ENCODE measurements at regions not wholly inside any gene's neighbourhood (a gene's known extent, or its start where the extent isn't known, plus 50 kb on each side); places are given as distances from the start of the nearest gene placed in this dataset.

- Histone ChIP-seq H3K18ac (ENCODE audit: low read depth in 1 of 2, low read length in 2 of 2) (peak overlapping the region in 1 of 2 experiments; percentile 89), H2BK120ac (ENCODE audit: low read depth, low read length) (no peak overlapping the region), H3K4me3 (ENCODE audit: insufficient read depth in 1 of 2, low read depth in 1 of 2, low read length in 2 of 2) (no peak overlapping the region), H3K14ac (ENCODE audit: low read length in 2 of 2) (no peak overlapping the region), H4K8ac (ENCODE audit: low read length) (peak overlapping the region; percentile 74), H2BK12ac (ENCODE audit: low read length in 2 of 2) (peak overlapping the region in 1 of 2 experiments; percentile 63), H2BK15ac (ENCODE audit: low read depth, poor library complexity, severe bottlenecking) (no peak overlapping the region), H3K27me3 (ENCODE audit: control insufficient read depth in 1 of 2, insufficient read depth in 1 of 2, low read length in 2 of 2) (no peaks in the 10 kb centered on the region), H3K23ac (ENCODE audit: low read length in 2 of 2) (no peak overlapping the region), H2AK5ac (ENCODE audit: low read length, severe bottlenecking) (no peak overlapping the region), H3K79me1 (replicated peaks; ENCODE audit: low read length, poor library complexity, severe bottlenecking) (no peaks in the 10 kb centered on the region), H2AFZ (ENCODE audit: low read depth, low read length) (no peak overlapping the region), H3K4me1 (ENCODE audit: control insufficient read depth, insufficient read depth, low read depth, low read length) (no peaks in the 10 kb centered on the region), H3K4me2 (ENCODE audit: low read length, poor library complexity, severe bottlenecking) (no peak overlapping the region), H3K9me3 (ENCODE audit: control insufficient read depth, low read length) (no peaks in the 10 kb centered on the region), H3K27ac (ENCODE audit: low read length, poor library complexity, severe bottlenecking) (no peak overlapping the region), H4K91ac (ENCODE audit: low read length) (no peak overlapping the region), H3K4ac (ENCODE audit: low read depth in 1 of 2, low read length in 2 of 2) (no peak overlapping the region), H3K36me3 (ENCODE audit: control insufficient read depth in 1 of 2, insufficient read depth in 2 of 2, low read depth in 1 of 2, low read length in 2 of 2) (no peaks in the 10 kb centered on the region), H3K9ac (ENCODE audit: low read length) (no peak overlapping the region), H2BK5ac (ENCODE audit: low read depth, low read length, poor library complexity, severe bottlenecking) (no peak overlapping the region)
- WGBS = 0% methylated on average over 1 of the region's 2 CpGs
- peak; percentile 61 for DNase-seq
Observed at GRCh38 chr3:30399394-30400181, 206.8 kb upstream of the TGFBR2 start.

DNA sequence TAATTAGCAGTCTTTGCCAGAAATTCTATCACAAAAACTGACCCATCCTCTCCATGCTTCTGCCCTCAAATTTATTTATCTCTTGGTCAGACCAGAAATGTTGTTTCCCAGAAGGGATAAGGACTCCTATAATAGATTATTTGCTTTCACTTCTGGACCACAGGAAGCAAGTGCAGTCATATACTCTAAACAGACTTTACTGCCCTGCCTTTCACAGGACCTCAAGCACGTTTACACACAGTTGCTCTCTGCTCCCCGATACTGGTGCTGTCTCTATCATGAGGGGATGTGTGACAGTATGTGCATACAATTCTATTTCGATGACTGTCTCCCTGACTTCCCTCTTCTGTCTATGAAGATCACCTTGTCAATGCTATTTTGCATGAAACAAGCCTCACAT is 205.5 kb upstream of the TGFBR2 start:
- Histone ChIP-seq H4K8ac (ENCODE audit: low read length) (no peak overlapping the region), H3K14ac (ENCODE audit: low read length in 2 of 2) (no peak overlapping the region), H3K23ac (ENCODE audit: low read length in 2 of 2) (no peak overlapping the region), H3K4ac (ENCODE audit: low read depth in 1 of 2, low read length in 2 of 2) (no peak overlapping the region), H3K36me3 (ENCODE audit: control insufficient read depth in 1 of 2, insufficient read depth in 2 of 2, low read depth in 1 of 2, low read length in 2 of 2) (no peaks in the 10 kb centered on the region), H2BK5ac (ENCODE audit: low read depth, low read length, poor library complexity, severe bottlenecking) (no peak overlapping the region), H3K4me1 (ENCODE audit: control insufficient read depth, insufficient read depth, low read depth, low read length) (no peaks in the 10 kb centered on the region), H3K27me3 (ENCODE audit: control insufficient read depth in 1 of 2, insufficient read depth in 1 of 2, low read length in 2 of 2) (no peaks in the 10 kb centered on the region), H3K79me1 (replicated peaks; ENCODE audit: low read length, poor library complexity, severe bottlenecking) (no peaks in the 10 kb centered on the region), H2AK5ac (ENCODE audit: low read length, severe bottlenecking) (no peak overlapping the region), H3K4me2 (ENCODE audit: low read length, poor library complexity, severe bottlenecking) (no peak overlapping the region), H2BK15ac (ENCODE audit: low read depth, poor library complexity, severe bottlenecking) (no peak overlapping the region), H2BK120ac (ENCODE audit: low read depth, low read length) (no peak overlapping the region), H2AFZ (ENCODE audit: low read depth, low read length) (no peak overlapping the region), H3K27ac (ENCODE audit: low read length, poor library complexity, severe bottlenecking) (no peak overlapping the region), H3K9me3 (ENCODE audit: control insufficient read depth, low read length) (no peaks in the 10 kb centered on the region), H2BK12ac (ENCODE audit: low read length in 2 of 2) (no peak overlapping the region), H4K91ac (ENCODE audit: low read length) (no peak overlapping the region), H3K4me3 (ENCODE audit: insufficient read depth in 1 of 2, low read depth in 1 of 2, low read length in 2 of 2) (no peak overlapping the region), H3K9ac (ENCODE audit: low read length) (no peak overlapping the region), H3K18ac (ENCODE audit: low read depth in 1 of 2, low read length in 2 of 2) (no peak overlapping the region)
- WGBS = 0% methylated on average over 1 of the region's 3 CpGs
- DNase-seq = peak; percentile 81

DNA sequence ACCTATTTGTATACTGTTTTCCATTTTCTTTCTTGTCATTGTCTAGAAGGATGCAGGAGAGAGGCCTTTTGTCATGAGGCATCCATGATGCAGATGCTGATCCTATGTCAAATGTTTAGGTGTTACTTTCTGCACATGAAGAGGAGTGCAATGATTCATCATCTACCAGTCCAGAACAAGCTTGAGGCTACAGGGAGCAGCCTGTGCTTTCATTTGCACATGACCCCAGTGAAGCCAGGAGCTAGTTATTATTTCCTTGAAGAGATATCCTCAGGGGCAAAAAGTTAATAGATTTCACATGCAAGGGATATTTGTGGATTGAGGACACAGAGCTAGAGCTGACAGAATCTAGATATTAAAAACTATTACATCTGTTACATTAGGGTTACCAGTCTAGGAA is 204.4 kb upstream of the TGFBR2 start:
- Histone ChIP-seq H2BK15ac (ENCODE audit: low read depth, poor library complexity, severe bottlenecking) (no peak overlapping the region), H2BK120ac (ENCODE audit: low read depth, low read length) (no peak overlapping the region), H3K14ac (ENCODE audit: low read length in 2 of 2) (no peak overlapping the region), H4K91ac (ENCODE audit: low read length) (no peak overlapping the region), H3K27me3 (ENCODE audit: control insufficient read depth in 1 of 2, insufficient read depth in 1 of 2, low read length in 2 of 2) (no peaks in the 10 kb centered on the region), H3K9me3 (ENCODE audit: control insufficient read depth, low read length) (no peaks in the 10 kb centered on the region), H3K4me1 (ENCODE audit: control insufficient read depth, insufficient read depth, low read depth, low read length) (no peaks in the 10 kb centered on the region), H3K4me3 (ENCODE audit: insufficient read depth in 1 of 2, low read depth in 1 of 2, low read length in 2 of 2) (no peak overlapping the region), H2BK5ac (ENCODE audit: low read depth, low read length, poor library complexity, severe bottlenecking) (no peak overlapping the region), H2AK5ac (ENCODE audit: low read length, severe bottlenecking) (no peak overlapping the region), H2BK12ac (ENCODE audit: low read length in 2 of 2) (no peak overlapping the region), H4K8ac (ENCODE audit: low read length) (no peak overlapping the region), H3K27ac (ENCODE audit: low read length, poor library complexity, severe bottlenecking) (no peak overlapping the region), H3K23ac (ENCODE audit: low read length in 2 of 2) (no peak overlapping the region), H3K36me3 (ENCODE audit: control insufficient read depth in 1 of 2, insufficient read depth in 2 of 2, low read depth in 1 of 2, low read length in 2 of 2) (no peaks in the 10 kb centered on the region), H3K79me1 (replicated peaks; ENCODE audit: low read length, poor library complexity, severe bottlenecking) (no peaks in the 10 kb centered on the region), H3K4me2 (ENCODE audit: low read length, poor library complexity, severe bottlenecking) (no peak overlapping the region), H2AFZ (ENCODE audit: low read depth, low read length) (no peak overlapping the region), H3K4ac (ENCODE audit: low read depth in 1 of 2, low read length in 2 of 2) (no peak overlapping the region), H3K9ac (ENCODE audit: low read length) (peak overlapping the region; percentile 43), H3K18ac (ENCODE audit: low read depth in 1 of 2, low read length in 2 of 2) (peak overlapping the region in 1 of 2 experiments; percentile 14)
- peak; percentile 55 for DNase-seq

DNA sequence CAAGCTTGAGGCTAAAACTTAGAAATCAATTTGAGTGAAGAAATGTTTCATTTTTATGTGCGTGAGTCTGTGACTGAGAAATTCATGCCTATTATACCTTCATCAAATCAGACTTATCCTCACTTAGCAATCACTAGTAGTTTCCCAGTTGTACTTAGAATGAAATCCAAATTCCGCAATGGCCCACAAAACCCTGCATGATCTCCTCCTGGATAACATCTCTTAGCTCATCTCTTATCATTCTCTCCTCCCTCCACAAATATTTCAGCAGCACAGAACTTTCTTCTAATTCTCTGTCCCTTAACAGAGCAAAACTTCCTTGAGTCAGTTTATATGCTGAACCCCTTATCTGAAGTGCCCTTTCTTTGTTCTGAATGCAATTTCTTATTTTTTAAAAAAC is 198.8 kb upstream of the TGFBR2 start:
- H3K36me3 ChIP-seq (ENCODE audit: control insufficient read depth in 1 of 2, insufficient read depth in 2 of 2, low read depth in 1 of 2, low read length in 2 of 2) = no peaks in the 10 kb centered on the region
- H3K23ac ChIP-seq (ENCODE audit: low read length in 2 of 2) = no peak overlapping the region
- no peak overlapping the region for H3K4me2 ChIP-seq (ENCODE audit: low read length, poor library complexity, severe bottlenecking)
- peaks cover 8% of the 10 kb centered on the region for H3K9me3 ChIP-seq (ENCODE audit: control insufficient read depth, low read length)
- over 99% methylated on average over 2 of the region's 2 CpGs for WGBS
- H2BK12ac ChIP-seq (ENCODE audit: low read length in 2 of 2) = no peak overlapping the region
- no peak overlapping the region for H2BK15ac ChIP-seq (ENCODE audit: low read depth, poor library complexity, severe bottlenecking)
- H3K14ac ChIP-seq (ENCODE audit: low read length in 2 of 2) = no peak overlapping the region
- no peak overlapping the region for H2AFZ ChIP-seq (ENCODE audit: low read depth, low read length)
- no peak overlapping the region for H2BK120ac ChIP-seq (ENCODE audit: low read depth, low read length)
- no peak overlapping the region for H3K18ac ChIP-seq (ENCODE audit: low read depth in 1 of 2, low read length in 2 of 2)
- no peak overlapping the region for H3K27ac ChIP-seq (ENCODE audit: low read length, poor library complexity, severe bottlenecking)
- DNase-seq = no peak
- H3K4ac ChIP-seq (ENCODE audit: low read depth in 1 of 2, low read length in 2 of 2) = no peak overlapping the region
- H3K9ac ChIP-seq (ENCODE audit: low read length) = no peak overlapping the region
- H3K27me3 ChIP-seq (ENCODE audit: control insufficient read depth in 1 of 2, insufficient read depth in 1 of 2, low read length in 2 of 2) = no peaks in the 10 kb centered on the region
- H2BK5ac ChIP-seq (ENCODE audit: low read depth, low read length, poor library complexity, severe bottlenecking) = no peak overlapping the region
- H3K4me3 ChIP-seq (ENCODE audit: insufficient read depth in 1 of 2, low read depth in 1 of 2, low read length in 2 of 2) = no peak overlapping the region
- H3K79me1 ChIP-seq (replicated peaks; ENCODE audit: low read length, poor library complexity, severe bottlenecking) = no peaks in the 10 kb centered on the region
- H4K91ac ChIP-seq (ENCODE audit: low read length) = no peak overlapping the region
- H3K4me1 ChIP-seq (ENCODE audit: control insufficient read depth, insufficient read depth, low read depth, low read length) = no peaks in the 10 kb centered on the region
- H2AK5ac ChIP-seq (ENCODE audit: low read length, severe bottlenecking) = no peak overlapping the region
- H4K8ac ChIP-seq (ENCODE audit: low read length) = no peak overlapping the region
